Pancreas (tissue), 10 donors: ENCODE measurements at regions not wholly inside any gene's neighbourhood (a gene's known extent, or its start where the extent isn't known, plus 50 kb on each side); places are given as distances from the start of the nearest gene placed in this dataset.

Experiments used
- ATAC-seq, 4 donors: fragments of 200-7000 bp; cut with Tn5 transposase; one replicate each; pipeline versions ENCODE4 v1.8.0 to v1.9.1; 2020; ENCODE audit warnings: mild to moderate bottlenecking in 4 of 4, moderate library complexity in 4 of 4
- DNase-seq, 6 donors: peaks; one replicate each; pipeline ENCODE4 v3.0.0-alpha.2; 2020
- FAIRE-seq: peaks from 2 replicates; lab custom pipeline; 2012; peaks lifted over from hg19 to GRCh38; lab: Jason Lieb, UNC
- H3K27ac ChIP-seq, 4 donors: fragments of 200-600 bp; sonication (generic); 1 replicate in 3 of 4; 2 replicates in 1 of 4; pipeline versions ENCODE4 v1.5.0 to v1.8.0; 2020
- H3K27me3 ChIP-seq, 4 donors: fragments of 200-600 bp; one replicate each; pipeline ENCODE4 v1.8.0; 2021
- H3K36me3 ChIP-seq, 3 donors: fragments of 200-600 bp; sonication (generic) in 1 of 3; one replicate each; pipeline versions ENCODE4 v1.5.0 to v1.8.0; 2020 to 2021
- H3K4me1 ChIP-seq, 3 donors: fragments of 200-600 bp; one replicate each; pipeline ENCODE4 v1.8.0; 2021
- H3K4me3 ChIP-seq, 4 donors: fragments of 200-600 bp; sonication (generic) in 2 of 4; one replicate each; pipeline versions ENCODE4 v1.5.0 to v1.8.0; 2020 to 2021
- H3K9me3 ChIP-seq, 4 donors: fragments of 200-600 bp; one replicate each; pipeline ENCODE4 v1.8.0; 2021
- WGBS, 2 donors: extraction: QIAGEN DNeasy Blood & Tissue Kit; methylation state at CpG; one replicate each; pipeline ENCODE4 v1.1.7; 2013; 5-methylcytosine and 5-hydroxymethylcytosine counted together
- intact Hi-C, 3 donors: fragments of 100-400 bp; cut with DNase I; formaldehyde crosslinking; loops; one replicate each; pipeline versions ENCODE4 v1.11.1 to v1.14.2; 2022
- TF ChIP-seq, protein P1 (sequence below), 4 donors: fragments of 200-600 bp; sonication (generic) in 3 of 4; IDR thresholded peaks; one replicate each; pipeline versions ENCODE4 v1.5.0 to v1.8.0; 2021; ENCODE audit warnings: antibody characterized with exemption in 4 of 4
- donor health status: healthy with polysubstance abuse.
- donor health status: DM: no; HTN: no; CAD: no; lungs with moderate emphysema.
- donor health status: DM: no; HTN: no; CAD: no.
- donor health status: control.
- donor health status: control.
- donor health status: Bipolar disorder and iron deficiency.
- donor health status: DM: yes; HTN: yes; CAD: no.
- donor health status: DM: no; HTN: no; CAD: no.
- donor health status: DM: no; HTN: no; CAD: no.
- donor health status: DM: yes; HTN: yes; CAD: no.

DNA sequence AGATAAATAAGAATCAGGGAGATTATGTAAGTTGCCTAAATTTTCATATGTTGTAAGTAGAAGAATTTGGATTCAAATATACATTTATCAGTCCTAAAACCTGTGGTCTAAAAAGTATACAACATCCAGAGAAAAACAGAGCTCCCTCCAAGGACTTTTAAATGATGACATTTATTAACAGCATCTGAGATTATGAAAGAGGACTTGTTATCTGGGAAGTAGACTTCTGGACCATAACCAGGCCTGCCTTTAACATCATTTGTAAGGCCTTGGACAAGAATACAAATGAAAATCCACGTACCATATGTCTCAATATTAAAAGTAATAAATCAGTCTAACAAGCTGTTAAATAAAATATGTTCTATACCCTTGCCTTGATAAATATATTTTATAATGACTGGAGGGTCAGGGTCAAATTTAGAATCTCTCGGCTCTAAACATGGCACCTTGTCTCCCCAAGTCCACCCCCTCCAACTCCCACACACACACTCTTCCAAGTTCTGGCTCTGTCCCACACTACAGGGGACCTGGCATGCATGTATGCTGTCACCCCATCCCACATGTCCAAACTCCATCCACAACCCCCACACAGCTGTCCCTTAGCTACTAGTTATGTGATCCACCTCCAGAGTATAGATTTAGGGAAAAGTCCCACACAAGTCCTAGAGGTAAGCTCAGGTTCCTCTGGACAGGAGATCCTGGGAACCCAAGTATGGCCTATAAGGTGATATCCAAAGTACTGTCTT, 382.6 kb downstream of the CDH2 start:
- intact Hi-C loops: no loop called here
- no peak for ATAC-seq
- FAIRE-seq: no peak
- no peak overlapping the region for H3K27ac ChIP-seq
- 82 to 84% methylated on average over 2 of the region's 2 CpGs for WGBS, 2 donors
- TF ChIP-seq, protein P1, sequence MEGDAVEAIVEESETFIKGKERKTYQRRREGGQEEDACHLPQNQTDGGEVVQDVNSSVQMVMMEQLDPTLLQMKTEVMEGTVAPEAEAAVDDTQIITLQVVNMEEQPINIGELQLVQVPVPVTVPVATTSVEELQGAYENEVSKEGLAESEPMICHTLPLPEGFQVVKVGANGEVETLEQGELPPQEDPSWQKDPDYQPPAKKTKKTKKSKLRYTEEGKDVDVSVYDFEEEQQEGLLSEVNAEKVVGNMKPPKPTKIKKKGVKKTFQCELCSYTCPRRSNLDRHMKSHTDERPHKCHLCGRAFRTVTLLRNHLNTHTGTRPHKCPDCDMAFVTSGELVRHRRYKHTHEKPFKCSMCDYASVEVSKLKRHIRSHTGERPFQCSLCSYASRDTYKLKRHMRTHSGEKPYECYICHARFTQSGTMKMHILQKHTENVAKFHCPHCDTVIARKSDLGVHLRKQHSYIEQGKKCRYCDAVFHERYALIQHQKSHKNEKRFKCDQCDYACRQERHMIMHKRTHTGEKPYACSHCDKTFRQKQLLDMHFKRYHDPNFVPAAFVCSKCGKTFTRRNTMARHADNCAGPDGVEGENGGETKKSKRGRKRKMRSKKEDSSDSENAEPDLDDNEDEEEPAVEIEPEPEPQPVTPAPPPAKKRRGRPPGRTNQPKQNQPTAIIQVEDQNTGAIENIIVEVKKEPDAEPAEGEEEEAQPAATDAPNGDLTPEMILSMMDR (IDR thresholded peaks at IDR 0.05): no peak
- H3K4me3 ChIP-seq: no peak overlapping the region
- H3K36me3 ChIP-seq: no peaks in the 10 kb centered on the region
- no peak for DNase-seq
- H3K4me1 ChIP-seq: peaks cover 0 to 11% (median 5%) of the 10 kb centered on the region in 3 donors
- H3K9me3 ChIP-seq: no peaks in the 10 kb centered on the region
- H3K27me3 ChIP-seq: no peaks in the 10 kb centered on the region

DNA sequence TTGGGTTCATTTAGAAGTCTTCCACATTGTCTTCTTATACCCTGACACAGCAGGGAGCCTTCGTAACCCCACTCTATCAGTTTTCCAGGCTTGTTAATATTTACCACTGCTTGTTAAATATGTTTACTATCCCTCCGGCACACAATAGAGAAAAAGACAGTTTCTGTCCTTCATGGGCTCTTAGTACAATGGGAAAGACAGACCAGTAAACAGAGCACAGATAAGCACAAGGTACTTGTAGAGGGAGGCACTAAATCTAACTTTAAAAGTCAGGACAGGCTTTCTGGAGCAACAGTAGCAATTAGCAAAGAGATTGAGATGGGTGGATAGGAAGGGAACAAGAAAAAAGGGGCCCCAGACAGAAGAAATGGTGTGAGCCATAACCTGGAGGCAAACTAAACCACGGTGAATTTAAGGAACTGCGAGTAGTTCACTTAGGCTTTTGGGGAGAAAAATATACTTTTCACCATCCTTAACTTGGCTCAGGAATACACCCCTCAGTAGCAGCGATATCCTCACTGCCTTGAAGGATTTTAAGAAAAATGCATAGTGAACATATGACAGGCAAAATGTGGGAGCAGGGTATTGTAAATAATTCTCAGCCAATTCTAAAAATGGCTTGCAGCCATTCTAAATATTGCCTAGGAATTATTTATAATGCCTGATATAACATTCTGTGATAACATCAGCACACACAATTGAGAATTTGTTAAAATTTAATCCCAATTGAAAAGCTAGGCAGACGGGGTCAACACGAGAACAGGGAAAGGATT, 383.7 kb downstream of the CDH2 start:
- intact Hi-C loops: no loop called here
- FAIRE-seq: no peak

DNA sequence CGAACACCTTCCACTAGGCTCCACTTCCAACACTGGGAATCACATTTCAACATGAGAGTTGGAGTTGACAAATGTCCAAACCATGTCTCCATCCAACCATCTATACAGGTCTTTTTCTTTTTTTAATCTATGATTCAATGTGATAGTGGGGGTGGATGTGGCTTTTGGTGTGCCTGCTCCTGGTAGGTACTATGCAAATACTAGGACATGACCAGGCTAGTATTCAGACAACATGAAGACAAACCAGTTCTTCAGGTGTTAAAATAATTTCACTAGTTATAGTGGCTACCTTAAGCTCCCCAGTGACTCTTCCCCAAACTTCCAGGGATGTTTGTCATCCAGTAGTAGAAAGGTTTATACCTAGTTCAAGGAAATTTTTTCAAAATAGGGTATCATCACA, 387.5 kb downstream of the CDH2 start:
- Histone ChIP-seq H3K4me3 (no peak overlapping the region), H3K36me3 (no peaks in the 10 kb centered on the region), H3K27me3 (no peaks in the 10 kb centered on the region), H3K9me3 (no peaks in the 10 kb centered on the region), H3K27ac (no peak overlapping the region), H3K4me1 (peaks cover 0 to 11% (median 5%) of the 10 kb centered on the region in 3 donors)
- TF ChIP-seq, protein P1 (IDR thresholded peaks at IDR 0.05): no peak
- DNase-seq: no peak
- no peak for ATAC-seq
- FAIRE-seq: no peak
- 90 to 93% methylated on average over 1 of the region's 1 CpG for WGBS, 2 donors
- intact Hi-C loops: no loop called here

More for the DNA sequence above, 383.7 kb downstream of the CDH2 start:
- DNase-seq (no peak), ATAC-seq (no peak)
- Histone ChIP-seq H3K27ac (no peak overlapping the region), H3K36me3 (no peaks in the 10 kb centered on the region), H3K4me1 (peaks cover 0 to 11% (median 5%) of the 10 kb centered on the region in 3 donors), H3K4me3 (no peak overlapping the region), H3K27me3 (no peaks in the 10 kb centered on the region), H3K9me3 (no peaks in the 10 kb centered on the region)
- 28% methylated on average over 7 of the region's 7 CpGs for WGBS, 2 donors
- TF ChIP-seq, protein P1 (IDR thresholded peaks at IDR 0.05): no peak

GRCh38 chr18:27787547-27787946, 389.4 kb downstream of the CDH2 start:
- 37 to 38% methylated on average over 1 of the region's 1 CpG for WGBS, 2 donors
- intact Hi-C loops: no loop called here
- TF ChIP-seq, protein P1 (IDR thresholded peaks at IDR 0.05): no peak
- H3K27ac ChIP-seq: no peak overlapping the region
- H3K4me3 ChIP-seq: no peak overlapping the region
- H3K36me3 ChIP-seq: no peaks in the 10 kb centered on the region
- DNase-seq: no peak
- no peak for FAIRE-seq
- H3K27me3 ChIP-seq: no peaks in the 10 kb centered on the region
- H3K4me1 ChIP-seq: peaks cover 0 to under 1% (median 0%) of the 10 kb centered on the region in 3 donors
- no peaks in the 10 kb centered on the region for H3K9me3 ChIP-seq
- ATAC-seq: no peak
